Medulla oblongata (tissue), 1 donor: ENCODE measurements at regions not wholly inside any gene's neighbourhood (a gene's known extent, or its start where the extent isn't known, plus 50 kb on each side); places are given as distances from the start of the nearest gene placed in this dataset.

Experiments
- DNase-seq: peaks from one replicate; pipeline ENCODE4 v3.0.0-alpha.2; 2015; ENCODE audit errors: extremely low spot score

- no peak for DNase-seq
These were observed 345.3 kb downstream of the GABRG1 start for GRCh38 chr4:45778514-45778913.

GRCh38 chr4:45776146-45776545, 347.7 kb downstream of the GABRG1 start:
- no peak for DNase-seq

GRCh38 chr4:45770958-45771357, 352.9 kb downstream of the GABRG1 start:
- no peak for DNase-seq

GRCh38 chr4:45765521-45765920, 358.3 kb downstream of the GABRG1 start:
- no peak for DNase-seq

- DNase-seq: no peak
These were observed 371.9 kb downstream of the GABRG1 start for GRCh38 chr4:45751877-45752530.

GRCh38 chr4:45750721-45751120, 373.1 kb downstream of the GABRG1 start:
- no peak for DNase-seq

- no peak for DNase-seq
These were observed 378.1 kb downstream of the GABRG1 start for GRCh38 chr4:45745741-45746140.

- DNase-seq: no peak
These were observed 382.0 kb downstream of the GABRG1 start for GRCh38 chr4:45741897-45742296.

- no peak for DNase-seq
These were observed 391.7 kb downstream of the GABRG1 start for GRCh38 chr4:45732161-45732560.

GRCh38 chr4:45716093-45716492, 407.8 kb downstream of the GABRG1 start:
- DNase-seq: no peak

GRCh38 chr4:45713996-45714395, 409.9 kb downstream of the GABRG1 start:
- no peak for DNase-seq

- no peak for DNase-seq
These were observed 422.2 kb downstream of the GABRG1 start for GRCh38 chr4:45701621-45702020.

GRCh38 chr4:45693746-45694145, 430.1 kb downstream of the GABRG1 start:
- DNase-seq: no peak

- DNase-seq: no peak
These were observed 431.6 kb downstream of the GABRG1 start for GRCh38 chr4:45692131-45692735.

GRCh38 chr4:45688341-45688740, 435.5 kb downstream of the GABRG1 start:
- no peak for DNase-seq

GRCh38 chr4:45679411-45679810, 444.4 kb downstream of the GABRG1 start:
- DNase-seq: no peak

GRCh38 chr4:45668128-45668527, 455.7 kb downstream of the GABRG1 start:
- DNase-seq: no peak

GRCh38 chr4:45663628-45664081, 460.2 kb downstream of the GABRG1 start:
- DNase-seq: no peak

GRCh38 chr4:45663003-45663402, 460.9 kb downstream of the GABRG1 start:
- DNase-seq: peak; percentile 34

- no peak for DNase-seq
These were observed 462.0 kb downstream of the GABRG1 start for GRCh38 chr4:45661893-45662292.

- DNase-seq: no peak
These were observed 473.3 kb downstream of the GABRG1 start for GRCh38 chr4:45650545-45650944.

GRCh38 chr4:45648846-45649245, 475.0 kb downstream of the GABRG1 start:
- no peak for DNase-seq

- DNase-seq: no peak
These were observed 476.0 kb downstream of the GABRG1 start for GRCh38 chr4:45647823-45648222.
